Fibroblast of lung (primary cell): ENCODE measurements at regions not wholly inside any gene's neighbourhood (a gene's known extent, or its start where the extent isn't known, plus 50 kb on each side); places are given as distances from the start of the nearest gene placed in this dataset.

ENCODE experiments used
- DNase-seq, 2 donors: peaks; one replicate each; pipeline versions ENCODE4 v3.0.0 to v3.0.0-alpha.2; 2010; ENCODE audit warnings: low read depth in 2 of 2
- H2AFZ ChIP-seq: 2 replicates; pipeline ENCODE4 v1.5.1; 2012; ENCODE audit warnings: low read length, control low read depth, inconsistent platforms
- H3K27ac ChIP-seq: 2 replicates; pipeline ENCODE4 v1.5.1; 2011; ENCODE audit warnings: low read length, control low read depth; ENCODE audit not compliant: insufficient read depth
- H3K27me3 ChIP-seq: 2 replicates; pipeline ENCODE4 v1.5.1; 2011; ENCODE audit warnings: mild to moderate bottlenecking, low read length; ENCODE audit not compliant: control insufficient read depth, insufficient read depth
- H3K36me3 ChIP-seq: 2 replicates; pipeline ENCODE4 v1.5.1; 2011; ENCODE audit warnings: low read length; ENCODE audit not compliant: control insufficient read depth, insufficient read depth
- H3K4me1 ChIP-seq: 2 replicates; pipeline ENCODE4 v1.5.1; 2011; ENCODE audit warnings: low read length; ENCODE audit not compliant: control insufficient read depth, insufficient read depth; ENCODE audit errors: extremely low read depth
- H3K4me2 ChIP-seq: 2 replicates; pipeline ENCODE4 v1.5.1; 2011; ENCODE audit warnings: low read length, control low read depth; ENCODE audit not compliant: insufficient read depth; ENCODE audit errors: extremely low read depth
- H3K4me3 ChIP-seq, 4 experiments: fragments of 200-600 bp in 1 of 4; sonication (generic) in 1 of 4; replicated peaks in 1 of 4; 2 replicates each; pipeline ENCODE4 v1.5.1; 2011 to 2016; ENCODE audit warnings: low read length in 4 of 4, low read depth in 3 of 4, mild to moderate bottlenecking in 3 of 4, control low read depth in 2 of 4, inconsistent platforms in 1 of 4, mixed read lengths in 1 of 4; ENCODE audit not compliant: insufficient read depth in 1 of 4; ENCODE audit errors: control extremely low read depth in 1 of 4
- H3K79me2 ChIP-seq: 2 replicates; pipeline ENCODE4 v1.5.1; 2012; ENCODE audit warnings: mild to moderate bottlenecking, low read length, inconsistent platforms; ENCODE audit not compliant: control insufficient read depth, insufficient read depth
- H3K9ac ChIP-seq: 2 replicates; pipeline ENCODE4 v1.5.1; 2011; ENCODE audit warnings: mild to moderate bottlenecking, low read length, control low read depth; ENCODE audit not compliant: insufficient read depth
- H3K9me3 ChIP-seq: 2 replicates; pipeline ENCODE4 v1.5.1; 2012; ENCODE audit warnings: low read depth, low read length; ENCODE audit not compliant: control insufficient read depth, insufficient read depth
- H4K20me1 ChIP-seq: 2 replicates; pipeline ENCODE4 v1.5.1; 2011; ENCODE audit warnings: low read length; ENCODE audit not compliant: control insufficient read depth, insufficient read depth; ENCODE audit errors: extremely low read depth
- CTCF ChIP-seq, 2 donors: IDR thresholded peaks in 1 of 2; conservative IDR thresholded peaks in 1 of 2; 1 replicate in 1 of 2; 2 replicates in 1 of 2; pipeline ENCODE4 v1.5.1; 2011 to 2012; ENCODE audit warnings: low read length in 2 of 2, control low read depth in 1 of 2, inconsistent platforms in 1 of 2, low read depth in 1 of 2, mild to moderate bottlenecking in 1 of 2
- EZH2 ChIP-seq: IDR thresholded peaks from 2 replicates; pipeline ENCODE4 v1.5.1; 2012; ENCODE audit warnings: low read length, control low read depth, mild to moderate bottlenecking; ENCODE audit errors: missing control alignments

GRCh38 chr10:71912431-71912830 is 51.8 kb upstream of the CHST3 start:
- DNase-seq, result no peak
- H3K4me3 ChIP-seq, result no peak overlapping the region
- no peak overlapping the region for H3K4me2 ChIP-seq
- H3K27me3 ChIP-seq, result no peaks in the 10 kb centered on the region
- no peaks in the 10 kb centered on the region for H4K20me1 ChIP-seq
- TF ChIP-seq EZH2 (no peak), CTCF (conservative IDR thresholded peaks at IDR 0.05 in 1 of 2, IDR thresholded peaks at IDR 0.05 in 1 of 2; ENCODE audit: low read depth in 1 of 2, low read length in 2 of 2) (no peak)
- H3K9ac ChIP-seq, result no peak overlapping the region
- no peak overlapping the region for H3K27ac ChIP-seq
- no peaks in the 10 kb centered on the region for H3K4me1 ChIP-seq
- no peaks in the 10 kb centered on the region for H3K9me3 ChIP-seq
- H3K36me3 ChIP-seq, result no peaks in the 10 kb centered on the region
- no peak overlapping the region for H2AFZ ChIP-seq
- H3K79me2 ChIP-seq, result no peaks in the 10 kb centered on the region

- peak in 1 of 2 donors; percentile 39 for DNase-seq
- Histone ChIP-seq H3K4me2 (no peak overlapping the region), H3K9me3 (no peaks in the 10 kb centered on the region), H3K4me1 (no peaks in the 10 kb centered on the region), H3K9ac (no peak overlapping the region), H3K4me3 (no peak overlapping the region), H3K27me3 (no peaks in the 10 kb centered on the region), H2AFZ (no peak overlapping the region), H3K36me3 (no peaks in the 10 kb centered on the region), H4K20me1 (no peaks in the 10 kb centered on the region), H3K27ac (no peak overlapping the region), H3K79me2 (no peaks in the 10 kb centered on the region)
- TF ChIP-seq EZH2, result no peak
- TF ChIP-seq CTCF (conservative IDR thresholded peaks at IDR 0.05 in 1 of 2, IDR thresholded peaks at IDR 0.05 in 1 of 2; ENCODE audit: low read depth in 1 of 2, low read length in 2 of 2), result no peak
Measured at GRCh38 chr10:71911296-71911953, 52.8 kb upstream of the CHST3 start.

- H3K79me2 ChIP-seq, result no peaks in the 10 kb centered on the region
- H3K9ac ChIP-seq, result no peak overlapping the region
- no peak overlapping the region for H3K4me2 ChIP-seq
- peaks cover 3% of the 10 kb centered on the region for H3K27me3 ChIP-seq
- TF ChIP-seq CTCF (conservative IDR thresholded peaks at IDR 0.05 in 1 of 2, IDR thresholded peaks at IDR 0.05 in 1 of 2; ENCODE audit: low read depth in 1 of 2, low read length in 2 of 2), result no peak
- no peak for TF ChIP-seq EZH2
- no peak for DNase-seq
- no peaks in the 10 kb centered on the region for H3K4me1 ChIP-seq
- no peak overlapping the region for H3K4me3 ChIP-seq
- H2AFZ ChIP-seq, result no peak overlapping the region
- H3K36me3 ChIP-seq, result no peaks in the 10 kb centered on the region
- H3K27ac ChIP-seq, result no peak overlapping the region
- H4K20me1 ChIP-seq, result no peaks in the 10 kb centered on the region
- H3K9me3 ChIP-seq, result no peaks in the 10 kb centered on the region
Measured at GRCh38 chr10:71909399-71910083, 54.7 kb upstream of the CHST3 start.
